ENCODE measurements at regions not wholly inside any gene's neighbourhood (a gene's known extent, or its start where the extent isn't known, plus 50 kb on each side); places are given as distances from the start of the nearest gene placed in this dataset.
A peak's percentile ranks its signal among the peaks of the same experiment; 100 is the strongest.

DNA sequence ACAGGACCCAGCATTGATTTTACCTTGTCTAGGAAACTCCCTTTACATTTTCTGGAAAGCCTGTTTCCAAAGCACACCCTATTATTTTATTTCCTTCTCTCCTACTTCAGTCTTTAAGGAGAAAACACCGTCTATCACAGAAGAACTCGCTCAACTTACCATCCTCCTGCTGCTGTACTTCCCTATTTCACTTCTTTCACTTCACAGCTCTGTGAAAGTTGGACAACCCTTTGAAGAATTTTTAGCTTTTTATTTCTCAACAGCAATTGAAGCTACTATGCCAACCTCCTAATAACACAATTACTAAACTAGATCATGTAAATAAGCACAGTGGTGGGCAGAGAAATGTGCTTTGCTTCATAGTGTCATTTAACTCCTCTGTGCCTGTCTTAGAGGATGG lies 166.5 kb downstream of the TFEC start:
- TF ChIP-seq, protein P1, sequence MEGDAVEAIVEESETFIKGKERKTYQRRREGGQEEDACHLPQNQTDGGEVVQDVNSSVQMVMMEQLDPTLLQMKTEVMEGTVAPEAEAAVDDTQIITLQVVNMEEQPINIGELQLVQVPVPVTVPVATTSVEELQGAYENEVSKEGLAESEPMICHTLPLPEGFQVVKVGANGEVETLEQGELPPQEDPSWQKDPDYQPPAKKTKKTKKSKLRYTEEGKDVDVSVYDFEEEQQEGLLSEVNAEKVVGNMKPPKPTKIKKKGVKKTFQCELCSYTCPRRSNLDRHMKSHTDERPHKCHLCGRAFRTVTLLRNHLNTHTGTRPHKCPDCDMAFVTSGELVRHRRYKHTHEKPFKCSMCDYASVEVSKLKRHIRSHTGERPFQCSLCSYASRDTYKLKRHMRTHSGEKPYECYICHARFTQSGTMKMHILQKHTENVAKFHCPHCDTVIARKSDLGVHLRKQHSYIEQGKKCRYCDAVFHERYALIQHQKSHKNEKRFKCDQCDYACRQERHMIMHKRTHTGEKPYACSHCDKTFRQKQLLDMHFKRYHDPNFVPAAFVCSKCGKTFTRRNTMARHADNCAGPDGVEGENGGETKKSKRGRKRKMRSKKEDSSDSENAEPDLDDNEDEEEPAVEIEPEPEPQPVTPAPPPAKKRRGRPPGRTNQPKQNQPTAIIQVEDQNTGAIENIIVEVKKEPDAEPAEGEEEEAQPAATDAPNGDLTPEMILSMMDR (IDR thresholded peaks at IDR 0.05; ENCODE audit: insufficient read depth, low read length, poor library complexity, severe bottlenecking), result no peak
- Histone ChIP-seq H3K4me3 (ENCODE audit: low read depth, low read length) (no peak overlapping the region), H3K27me3 (ENCODE audit: control insufficient read depth, insufficient read depth, low read length) (no peaks in the 10 kb centered on the region), H3K36me3 (ENCODE audit: control insufficient read depth, insufficient read depth, low read length) (no peaks in the 10 kb centered on the region)
- no peak for DNase-seq (ENCODE audit: low read depth)

DNA sequence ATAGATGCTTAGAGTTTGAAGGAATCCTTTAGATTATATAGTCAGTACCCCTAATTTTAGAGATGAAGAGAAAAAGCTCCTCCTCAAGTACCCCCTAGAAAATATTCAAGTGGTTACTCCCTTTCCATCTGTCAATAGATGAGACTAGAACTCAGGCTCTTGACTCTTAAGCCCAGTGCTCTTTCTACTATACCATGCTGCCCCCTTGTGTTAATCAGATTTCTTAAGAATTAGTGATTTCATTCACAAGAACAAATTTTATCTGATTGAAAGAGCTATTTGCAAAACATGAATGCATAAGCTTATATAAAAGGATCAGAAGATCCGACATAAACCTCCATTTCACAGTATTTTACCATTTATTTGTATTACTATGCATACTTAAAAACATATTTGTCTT lies 179.3 kb downstream of the TFEC start:
- Histone ChIP-seq H3K4me3 (ENCODE audit: low read depth, low read length) (no peak overlapping the region), H3K36me3 (ENCODE audit: control insufficient read depth, insufficient read depth, low read length) (no peaks in the 10 kb centered on the region), H3K27me3 (ENCODE audit: control insufficient read depth, insufficient read depth, low read length) (no peaks in the 10 kb centered on the region)
- DNase-seq (ENCODE audit: low read depth), result peak; percentile 7
- TF ChIP-seq, protein P1 (IDR thresholded peaks at IDR 0.05; ENCODE audit: insufficient read depth, low read length, poor library complexity, severe bottlenecking), result peak; percentile 32

DNA sequence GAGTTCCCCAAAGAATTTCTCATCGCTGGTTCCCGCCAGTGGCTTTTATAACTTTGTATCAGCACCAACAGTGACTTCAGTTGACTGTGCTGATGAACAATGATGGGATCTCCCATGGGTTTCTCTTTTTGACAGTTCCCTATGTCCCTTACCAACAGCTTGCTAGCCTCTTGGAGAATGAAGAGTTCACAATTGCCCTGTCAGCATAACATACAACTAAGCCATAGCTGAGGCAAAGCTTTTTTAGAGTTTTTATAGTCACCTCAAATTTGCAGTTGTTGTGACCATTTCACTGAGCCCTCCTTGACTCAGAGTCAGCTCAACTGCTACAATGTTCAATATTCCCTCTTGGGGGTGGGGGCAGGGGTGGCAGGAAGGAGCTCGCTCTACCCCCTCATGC lies 179.8 kb downstream of the TFEC start:
- no peak for DNase-seq (ENCODE audit: low read depth)
- no peaks in the 10 kb centered on the region for H3K36me3 ChIP-seq (ENCODE audit: control insufficient read depth, insufficient read depth, low read length)
- H3K27me3 ChIP-seq (ENCODE audit: control insufficient read depth, insufficient read depth, low read length), result no peaks in the 10 kb centered on the region
- TF ChIP-seq, protein P1 (IDR thresholded peaks at IDR 0.05; ENCODE audit: insufficient read depth, low read length, poor library complexity, severe bottlenecking), result no peak
- H3K4me3 ChIP-seq (ENCODE audit: low read depth, low read length), result no peak overlapping the region

DNA sequence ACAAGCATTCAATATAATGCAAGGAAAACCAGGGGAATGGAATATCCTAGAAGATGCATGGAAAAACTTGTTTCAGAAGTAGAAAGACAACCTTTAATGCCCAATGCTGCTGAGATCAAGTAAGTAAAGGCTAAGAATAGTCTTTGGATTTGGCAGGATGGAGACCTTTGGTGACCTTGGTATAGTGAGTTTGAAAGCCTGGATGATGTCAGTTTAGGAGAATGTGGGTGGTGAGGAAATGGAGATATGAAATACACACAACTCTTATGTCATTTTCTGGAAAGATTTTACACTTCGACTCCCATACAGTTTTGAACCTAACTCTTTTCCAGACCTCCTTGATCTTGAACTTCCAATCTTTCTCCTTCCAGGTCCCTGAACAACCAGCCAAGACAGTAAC lies 185.7 kb downstream of the TFEC start:
- no peaks in the 10 kb centered on the region for H3K36me3 ChIP-seq (ENCODE audit: control insufficient read depth, insufficient read depth, low read length)
- no peak overlapping the region for H3K4me3 ChIP-seq (ENCODE audit: low read depth, low read length)
- no peak for DNase-seq (ENCODE audit: low read depth)
- no peaks in the 10 kb centered on the region for H3K27me3 ChIP-seq (ENCODE audit: control insufficient read depth, insufficient read depth, low read length)
- TF ChIP-seq, protein P1 (IDR thresholded peaks at IDR 0.05; ENCODE audit: insufficient read depth, low read length, poor library complexity, severe bottlenecking), result no peak

DNA sequence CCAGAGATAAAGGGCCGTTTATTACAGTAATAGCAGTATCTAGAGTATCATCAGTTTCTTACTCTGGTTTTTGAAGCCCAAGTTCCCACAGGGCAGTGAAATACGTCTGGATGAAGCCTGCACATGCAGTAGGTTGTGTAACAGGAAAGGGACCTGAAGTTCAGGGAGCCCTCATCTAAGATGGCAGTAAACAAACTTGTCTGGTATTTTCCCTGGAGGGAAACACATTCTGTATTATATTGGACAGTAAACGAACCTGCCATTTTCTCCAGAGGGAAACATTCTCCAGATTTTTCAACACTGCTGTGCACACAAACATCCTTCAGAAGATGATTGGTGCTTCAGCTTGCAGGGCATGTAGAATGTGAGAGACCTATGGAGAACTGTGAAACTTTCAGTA lies 189.9 kb downstream of the TFEC start:
- no peak for DNase-seq (ENCODE audit: low read depth)

DNA sequence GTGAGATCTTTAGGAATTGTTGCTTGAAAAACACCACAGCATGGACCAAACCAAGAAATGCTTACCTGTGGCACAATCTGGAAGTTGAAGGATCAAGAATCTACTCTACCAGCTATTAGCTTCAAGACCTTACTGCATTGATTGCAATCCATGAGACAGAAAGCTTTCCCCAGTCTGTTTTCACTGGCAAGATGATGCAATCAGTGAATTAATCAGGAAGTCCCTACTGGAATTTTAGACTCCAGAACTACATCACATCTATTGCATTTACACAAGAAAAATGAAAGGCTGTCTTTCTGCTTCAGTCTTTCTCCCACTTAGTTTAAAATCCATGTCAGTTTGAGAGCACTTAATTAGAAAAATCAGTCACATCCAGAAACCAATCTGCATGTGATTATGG lies 191.7 kb downstream of the TFEC start:
- DNase-seq (ENCODE audit: low read depth), result no peak
- Histone ChIP-seq H3K4me3 (ENCODE audit: low read depth, low read length) (no peak overlapping the region), H3K27me3 (ENCODE audit: control insufficient read depth, insufficient read depth, low read length) (no peaks in the 10 kb centered on the region), H3K36me3 (ENCODE audit: control insufficient read depth, insufficient read depth, low read length) (no peaks in the 10 kb centered on the region)
- TF ChIP-seq, protein P1 (IDR thresholded peaks at IDR 0.05; ENCODE audit: insufficient read depth, low read length, poor library complexity, severe bottlenecking), result no peak

More for the DNA sequence above, 189.9 kb downstream of the TFEC start:
- no peaks in the 10 kb centered on the region for H3K27me3 ChIP-seq (ENCODE audit: control insufficient read depth, insufficient read depth, low read length)
- H3K4me3 ChIP-seq (ENCODE audit: low read depth, low read length), result no peak overlapping the region
- TF ChIP-seq, protein P1 (IDR thresholded peaks at IDR 0.05; ENCODE audit: insufficient read depth, low read length, poor library complexity, severe bottlenecking), result no peak
- no peaks in the 10 kb centered on the region for H3K36me3 ChIP-seq (ENCODE audit: control insufficient read depth, insufficient read depth, low read length)
